Astrocyte (in vitro differentiated cells and primary cell): ENCODE measurements at regions not wholly inside any gene's neighbourhood (a gene's known extent, or its start where the extent isn't known, plus 50 kb on each side); places are given as distances from the start of the nearest gene placed in this dataset.

ENCODE experiments used
- EZH2 ChIP-seq: IDR thresholded peaks from 2 replicates; pipeline ENCODE4 v1.6.1; 2012; ENCODE audit warnings: mild to moderate bottlenecking, low read length, inconsistent platforms; ENCODE audit not compliant: insufficient read depth
- TF ChIP-seq, protein P1 (sequence below): IDR thresholded peaks from 2 replicates; pipeline ENCODE4 v1.5.1; 2011; ENCODE audit warnings: low read depth, mild to moderate bottlenecking, inconsistent platforms, low read length, moderate library complexity; ENCODE audit not compliant: insufficient read depth

DNA sequence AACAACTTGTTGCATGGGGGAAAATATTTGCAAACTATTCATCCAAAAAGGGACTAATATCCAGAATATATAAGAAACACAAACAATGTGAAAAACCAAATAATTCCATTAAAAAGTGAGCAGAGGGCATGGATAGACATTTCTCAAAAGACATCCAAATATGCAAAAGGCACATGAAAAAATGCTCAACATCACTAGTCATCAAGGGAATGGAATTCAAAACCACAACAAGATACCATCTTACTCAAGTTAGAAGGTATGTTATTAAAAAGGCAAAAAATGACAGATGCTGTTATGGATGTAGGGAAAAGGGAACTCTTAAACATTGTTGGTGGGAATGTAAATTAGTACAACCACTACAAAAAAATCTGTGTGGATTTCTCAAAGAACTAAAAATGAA is 396.5 kb downstream of the CCDC85A start:
- TF ChIP-seq, protein P1, sequence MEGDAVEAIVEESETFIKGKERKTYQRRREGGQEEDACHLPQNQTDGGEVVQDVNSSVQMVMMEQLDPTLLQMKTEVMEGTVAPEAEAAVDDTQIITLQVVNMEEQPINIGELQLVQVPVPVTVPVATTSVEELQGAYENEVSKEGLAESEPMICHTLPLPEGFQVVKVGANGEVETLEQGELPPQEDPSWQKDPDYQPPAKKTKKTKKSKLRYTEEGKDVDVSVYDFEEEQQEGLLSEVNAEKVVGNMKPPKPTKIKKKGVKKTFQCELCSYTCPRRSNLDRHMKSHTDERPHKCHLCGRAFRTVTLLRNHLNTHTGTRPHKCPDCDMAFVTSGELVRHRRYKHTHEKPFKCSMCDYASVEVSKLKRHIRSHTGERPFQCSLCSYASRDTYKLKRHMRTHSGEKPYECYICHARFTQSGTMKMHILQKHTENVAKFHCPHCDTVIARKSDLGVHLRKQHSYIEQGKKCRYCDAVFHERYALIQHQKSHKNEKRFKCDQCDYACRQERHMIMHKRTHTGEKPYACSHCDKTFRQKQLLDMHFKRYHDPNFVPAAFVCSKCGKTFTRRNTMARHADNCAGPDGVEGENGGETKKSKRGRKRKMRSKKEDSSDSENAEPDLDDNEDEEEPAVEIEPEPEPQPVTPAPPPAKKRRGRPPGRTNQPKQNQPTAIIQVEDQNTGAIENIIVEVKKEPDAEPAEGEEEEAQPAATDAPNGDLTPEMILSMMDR = no peak
- TF ChIP-seq EZH2 = no peak
